Spinal cord (tissue), 9 donors: ENCODE measurements at regions not wholly inside any gene's neighbourhood (a gene's known extent, or its start where the extent isn't known, plus 50 kb on each side); places are given as distances from the start of the nearest gene placed in this dataset.

Source experiments
- DNase-seq, 6 donors: peaks; one replicate each; pipeline versions ENCODE4 v3.0.0 to v3.0.0-alpha.2; 2013 to 2015; ENCODE audit warnings: low spot score in 6 of 6, low read depth in 4 of 6
- H3K27ac ChIP-seq: one replicate; pipeline ENCODE4 v1.5.1; 2013; ENCODE audit warnings: low read depth, low read length, control low read depth
- H3K27me3 ChIP-seq: one replicate; pipeline ENCODE4 v1.6.1; 2013; ENCODE audit warnings: low read length; ENCODE audit not compliant: control insufficient read depth, insufficient read depth
- H3K36me3 ChIP-seq: one replicate; pipeline ENCODE4 v1.6.1; 2013; ENCODE audit warnings: low read length; ENCODE audit not compliant: control insufficient read depth, insufficient read depth
- H3K4me1 ChIP-seq: one replicate; pipeline ENCODE4 v1.6.1; 2013; ENCODE audit warnings: low read length; ENCODE audit not compliant: control insufficient read depth, insufficient read depth
- H3K4me3 ChIP-seq: one replicate; pipeline ENCODE4 v1.5.1; 2013; ENCODE audit warnings: low read depth, low read length, control low read depth
- H3K9me3 ChIP-seq: one replicate; pipeline ENCODE4 v1.6.1; 2013; ENCODE audit warnings: low read length; ENCODE audit not compliant: control insufficient read depth, insufficient read depth
- WGBS: methylation state at CpG from one replicate; pipeline ENCODE4 v1.1.5; 2013; ENCODE audit warnings: missing lambda C conversion rate; ENCODE audit not compliant: insufficient coverage; 5-methylcytosine and 5-hydroxymethylcytosine counted together
- donor health status: healthy.

GRCh38 chr3:164196477-164196876 is 881.8 kb downstream of the SI start:
- H3K4me1 ChIP-seq: no peaks in the 10 kb centered on the region
- no peak overlapping the region for H3K4me3 ChIP-seq
- no peaks in the 10 kb centered on the region for H3K36me3 ChIP-seq
- H3K27me3 ChIP-seq: no peaks in the 10 kb centered on the region
- no CpG with 5 or more reads among the region's 2 CpGs for WGBS
- no peak overlapping the region for H3K27ac ChIP-seq
- no peaks in the 10 kb centered on the region for H3K9me3 ChIP-seq
- DNase-seq: no peak

GRCh38 chr3:164194842-164195241 is 883.5 kb downstream of the SI start:
- no peak overlapping the region for H3K27ac ChIP-seq
- H3K36me3 ChIP-seq: no peaks in the 10 kb centered on the region
- no CpG with 5 or more reads among the region's 2 CpGs for WGBS
- no peaks in the 10 kb centered on the region for H3K9me3 ChIP-seq
- H3K4me1 ChIP-seq: no peaks in the 10 kb centered on the region
- H3K27me3 ChIP-seq: no peaks in the 10 kb centered on the region
- DNase-seq: no peak
- no peak overlapping the region for H3K4me3 ChIP-seq

GRCh38 chr3:164192974-164193373 is 885.3 kb downstream of the SI start:
- 77% methylated on average over 4 of the region's 4 CpGs for WGBS
- DNase-seq: no peak
- Histone ChIP-seq H3K4me1 (no peaks in the 10 kb centered on the region), H3K9me3 (no peaks in the 10 kb centered on the region), H3K36me3 (no peaks in the 10 kb centered on the region), H3K27me3 (no peaks in the 10 kb centered on the region), H3K27ac (no peak overlapping the region), H3K4me3 (no peak overlapping the region)

GRCh38 chr3:164190566-164190965 is 887.7 kb downstream of the SI start:
- no peaks in the 10 kb centered on the region for H3K4me1 ChIP-seq

GRCh38 chr3:164186095-164186494 is 892.2 kb downstream of the SI start:
- Histone ChIP-seq H3K27me3 (no peaks in the 10 kb centered on the region), H3K36me3 (no peaks in the 10 kb centered on the region), H3K9me3 (no peaks in the 10 kb centered on the region), H3K4me3 (no peak overlapping the region), H3K4me1 (no peaks in the 10 kb centered on the region), H3K27ac (no peak overlapping the region)
- DNase-seq: no peak
- no CpG with 5 or more reads among the region's 3 CpGs for WGBS

More at GRCh38 chr3:164190566-164190965, 887.7 kb downstream of the SI start:
- H3K27me3 ChIP-seq: no peaks in the 10 kb centered on the region
- H3K27ac ChIP-seq: no peak overlapping the region
- no peaks in the 10 kb centered on the region for H3K36me3 ChIP-seq
- H3K9me3 ChIP-seq: no peaks in the 10 kb centered on the region
- H3K4me3 ChIP-seq: no peak overlapping the region
- DNase-seq: no peak

- 95% methylated on average over 25 of the region's 26 CpGs for WGBS
- Histone ChIP-seq H3K36me3 (no peaks in the 10 kb centered on the region), H3K4me3 (no peak overlapping the region), H3K27ac (no peak overlapping the region), H3K27me3 (no peaks in the 10 kb centered on the region), H3K9me3 (no peaks in the 10 kb centered on the region), H3K4me1 (no peaks in the 10 kb centered on the region)
- DNase-seq: no peak
Measured at GRCh38 chr3:164179110-164179774, 899.1 kb downstream of the SI start.

GRCh38 chr3:164174059-164174458 is 904.2 kb downstream of the SI start:
- Histone ChIP-seq H3K27ac (no peak overlapping the region), H3K9me3 (no peaks in the 10 kb centered on the region), H3K4me3 (no peak overlapping the region), H3K4me1 (no peaks in the 10 kb centered on the region), H3K27me3 (no peaks in the 10 kb centered on the region), H3K36me3 (no peaks in the 10 kb centered on the region)
- no peak for DNase-seq
- WGBS: no CpG with 5 or more reads among the region's 1 CpG

GRCh38 chr3:164155400-164155799 is 922.9 kb downstream of the SI start:
- H3K9me3 ChIP-seq: no peaks in the 10 kb centered on the region
- no peak overlapping the region for H3K4me3 ChIP-seq
- no peaks in the 10 kb centered on the region for H3K27me3 ChIP-seq
- H3K27ac ChIP-seq: no peak overlapping the region
- no peaks in the 10 kb centered on the region for H3K4me1 ChIP-seq
- no peak for DNase-seq
- WGBS: no CpG with 5 or more reads among the region's 1 CpG
- H3K36me3 ChIP-seq: no peaks in the 10 kb centered on the region

- no peak for DNase-seq
- Histone ChIP-seq H3K4me3 (no peak overlapping the region), H3K4me1 (no peaks in the 10 kb centered on the region), H3K27ac (no peak overlapping the region), H3K36me3 (no peaks in the 10 kb centered on the region), H3K9me3 (peaks cover 11% of the 10 kb centered on the region), H3K27me3 (no peaks in the 10 kb centered on the region)
- WGBS: no CpG with 5 or more reads among the region's 2 CpGs
Measured at GRCh38 chr3:164144824-164145223, 933.5 kb downstream of the SI start.

GRCh38 chr3:164132878-164133277 is 945.4 kb downstream of the SI start:
- H3K27me3 ChIP-seq: no peaks in the 10 kb centered on the region
- H3K9me3 ChIP-seq: no peaks in the 10 kb centered on the region
- DNase-seq: no peak
- H3K27ac ChIP-seq: no peak overlapping the region
- no peaks in the 10 kb centered on the region for H3K36me3 ChIP-seq
- no peak overlapping the region for H3K4me3 ChIP-seq
- no CpG with 5 or more reads among the region's 1 CpG for WGBS
- H3K4me1 ChIP-seq: no peaks in the 10 kb centered on the region
